ENCODE measurements at regions not wholly inside any gene's neighbourhood (a gene's known extent, or its start where the extent isn't known, plus 50 kb on each side); places are given as distances from the start of the nearest gene placed in this dataset.

DNA sequence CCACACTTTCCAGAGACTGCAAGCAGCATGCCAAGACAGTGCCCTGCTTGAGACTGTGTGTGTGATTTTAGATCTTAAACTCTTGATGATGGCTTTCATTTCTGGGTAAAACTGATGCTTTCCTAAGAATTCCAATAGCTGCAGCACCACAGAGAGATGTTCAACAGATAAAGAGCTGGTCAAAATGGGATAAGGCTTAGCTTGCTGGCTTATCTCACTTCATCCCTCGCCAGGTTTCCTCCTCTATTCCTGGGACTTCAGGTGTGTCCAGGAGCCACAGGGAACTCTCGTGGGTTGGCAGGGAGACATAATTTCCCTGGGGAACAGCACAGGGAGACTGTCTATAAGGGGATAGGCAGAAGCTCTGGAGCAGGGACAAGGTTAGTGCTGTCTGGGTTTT lies 137.3 kb downstream of the KCTD15 start:
- no peak for DNase-seq
- CTCF ChIA-PET, result interaction anchor here (1.8 kb wide), 1 partner anchor 22 kb away, joined by 4 read pairs; no protein-coding TSS in a partner anchor
- Mint-ChIP-seq H3K27ac (no peak overlapping the region), H3K27me3 (ENCODE audit: low read depth) (peaks cover 3% of the 10 kb centered on the region), H3K9me3 (peaks cover 10% of the 10 kb centered on the region), H3K4me3 (no peak overlapping the region), H3K36me3 (ENCODE audit: low read depth) (no peaks in the 10 kb centered on the region), H3K4me1 (ENCODE audit: low read depth) (no peaks in the 10 kb centered on the region)
- intact Hi-C loops (cut with micrococcal nuclease), result no loop called here

DNA sequence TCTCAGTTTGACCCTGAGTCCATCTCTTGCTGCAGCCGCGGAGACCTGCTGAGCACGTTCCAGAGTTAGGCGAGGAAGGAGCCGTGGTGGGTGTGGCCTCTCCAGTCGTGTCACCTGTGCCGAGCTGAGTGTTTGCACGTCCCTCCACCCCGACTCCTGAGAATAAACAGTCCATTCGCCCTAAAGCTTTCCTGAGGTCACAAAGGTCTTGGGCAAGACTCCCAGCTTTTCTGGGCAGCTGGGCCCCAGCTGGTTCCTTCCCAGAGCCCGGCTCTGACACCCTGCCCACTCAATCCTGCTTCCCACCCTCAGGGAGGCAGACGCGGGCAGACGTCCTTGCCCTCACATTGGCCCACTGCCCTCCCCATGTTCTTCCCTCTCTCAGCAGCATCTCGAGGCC lies 142.2 kb downstream of the KCTD15 start:
- Mint-ChIP-seq H3K27ac (no peak overlapping the region), H3K4me1 (ENCODE audit: low read depth) (no peaks in the 10 kb centered on the region), H3K36me3 (ENCODE audit: low read depth) (no peaks in the 10 kb centered on the region), H3K27me3 (ENCODE audit: low read depth) (peaks cover 5% of the 10 kb centered on the region), H3K9me3 (peaks cover 6% of the 10 kb centered on the region), H3K4me3 (no peak overlapping the region)
- intact Hi-C loops (cut with micrococcal nuclease), result no loop called here
- CTCF ChIA-PET, result no interaction called here
- no peak for DNase-seq

DNA sequence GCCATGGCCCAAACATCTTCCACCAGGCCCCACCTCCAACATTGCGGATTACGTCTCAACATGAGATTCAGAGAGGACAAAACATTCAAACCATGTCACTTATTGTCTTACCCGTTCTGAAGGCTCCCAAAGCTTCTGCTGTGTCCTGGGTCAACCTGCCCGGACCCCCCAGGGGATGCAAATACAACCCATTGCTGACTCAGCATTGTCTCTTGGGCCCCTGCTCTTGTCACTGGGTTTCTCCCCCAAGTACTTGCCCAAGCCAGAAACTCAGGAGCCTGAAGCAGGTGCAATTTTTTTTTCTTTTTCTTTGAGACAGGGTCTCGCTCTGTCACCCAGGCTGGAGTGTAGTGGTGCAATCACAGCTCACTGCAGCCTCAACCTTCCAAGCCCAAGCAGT lies 144.5 kb downstream of the KCTD15 start:
- DNase-seq, result no peak
- H3K4me3 Mint-ChIP-seq, result no peak overlapping the region
- no peak overlapping the region for H3K27ac Mint-ChIP-seq
- no peaks in the 10 kb centered on the region for H3K36me3 Mint-ChIP-seq (ENCODE audit: low read depth)
- no peaks in the 10 kb centered on the region for H3K4me1 Mint-ChIP-seq (ENCODE audit: low read depth)
- intact Hi-C loops (cut with micrococcal nuclease), result no loop called here
- H3K27me3 Mint-ChIP-seq (ENCODE audit: low read depth), result peaks cover 8% of the 10 kb centered on the region
- no peaks in the 10 kb centered on the region for H3K9me3 Mint-ChIP-seq
- CTCF ChIA-PET, result no interaction called here

DNA sequence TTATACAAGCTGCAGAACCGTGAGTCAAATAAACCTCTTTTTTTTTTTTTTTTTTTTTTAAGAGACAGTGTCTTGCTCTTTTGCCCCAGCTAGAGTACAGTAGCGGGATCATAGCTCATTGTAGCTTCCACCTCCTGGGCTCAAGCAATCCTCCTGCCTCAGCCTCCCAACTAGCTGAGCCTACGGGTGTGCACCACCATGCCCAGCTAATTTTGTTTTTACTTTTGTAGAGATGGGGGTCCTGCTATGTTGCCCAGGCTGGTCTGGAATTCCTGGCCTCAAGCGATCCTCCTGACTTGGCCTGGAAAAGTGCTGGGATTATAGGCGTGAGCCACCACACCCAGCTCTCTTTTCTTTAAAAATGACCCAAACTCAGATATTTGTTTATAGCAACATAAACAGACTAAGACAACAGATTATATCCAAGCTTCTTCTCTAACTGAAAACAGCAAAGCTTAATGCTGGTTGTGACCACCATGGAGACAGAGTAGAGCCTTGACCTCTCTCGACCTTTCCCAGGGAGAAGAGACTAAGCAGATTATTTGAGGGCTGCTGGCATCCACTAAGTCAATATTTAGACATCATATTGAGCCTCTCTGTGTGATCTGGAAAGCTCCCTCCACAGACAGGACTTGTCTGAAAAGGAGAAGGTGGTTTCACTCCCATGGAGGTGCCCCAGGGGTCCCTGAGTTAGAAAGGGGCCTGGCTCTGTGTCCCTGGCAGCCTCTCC lies 150.0 kb downstream of the KCTD15 start:
- intact Hi-C loops (cut with micrococcal nuclease), result no loop called here
- DNase-seq, result no peak
- Mint-ChIP-seq H3K27ac (no peak overlapping the region), H3K4me1 (ENCODE audit: low read depth) (no peaks in the 10 kb centered on the region), H3K4me3 (no peak overlapping the region), H3K9me3 (no peaks in the 10 kb centered on the region), H3K36me3 (ENCODE audit: low read depth) (no peaks in the 10 kb centered on the region), H3K27me3 (ENCODE audit: low read depth) (peaks cover 10% of the 10 kb centered on the region)
- CTCF ChIA-PET, result interaction anchor here (0.8 to 1.7 kb wide), 2 partner anchors 9 to 51 kb away, joined by 5 to 6 read pairs; no protein-coding TSS in a partner anchor

DNA sequence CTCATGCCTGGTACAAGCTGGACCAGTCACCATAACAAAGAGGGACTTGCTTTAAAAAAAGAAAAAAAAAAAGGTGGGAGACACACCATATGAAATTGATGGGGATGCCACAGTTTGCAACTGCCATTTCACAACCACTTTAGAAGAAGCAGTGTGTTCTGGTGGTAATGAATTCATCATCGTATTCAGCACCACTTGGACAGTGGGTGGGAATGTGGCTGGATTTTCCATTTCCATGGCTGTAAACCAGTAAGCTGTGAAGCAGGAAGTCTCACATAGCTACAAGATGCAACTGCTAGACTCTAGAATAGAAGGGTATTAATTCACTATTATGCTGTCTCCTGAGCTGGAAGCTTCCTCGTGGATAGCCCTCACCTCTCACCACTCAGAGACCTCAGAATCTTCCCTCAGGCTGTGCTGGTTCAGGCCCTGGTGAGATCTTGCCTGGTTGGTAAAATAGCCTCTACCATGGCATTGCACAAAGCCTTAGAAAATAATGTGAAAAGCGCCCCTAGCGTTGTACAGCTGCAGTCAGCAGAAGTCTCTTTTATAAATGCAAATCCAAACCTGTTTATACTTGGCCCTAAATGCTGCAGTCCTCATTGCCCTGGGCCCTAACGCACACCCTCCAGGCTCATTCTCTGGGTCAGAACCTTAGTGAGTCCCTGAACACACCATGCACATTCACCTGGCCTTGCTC lies 150.7 kb downstream of the KCTD15 start:
- intact Hi-C loops (cut with micrococcal nuclease), result no loop called here
- Mint-ChIP-seq H3K4me1 (ENCODE audit: low read depth) (no peaks in the 10 kb centered on the region), H3K27ac (no peak overlapping the region), H3K4me3 (no peak overlapping the region), H3K36me3 (ENCODE audit: low read depth) (no peaks in the 10 kb centered on the region), H3K27me3 (ENCODE audit: low read depth) (peaks cover 10% of the 10 kb centered on the region), H3K9me3 (no peaks in the 10 kb centered on the region)
- DNase-seq, result no peak
- CTCF ChIA-PET, result no interaction called here

DNA sequence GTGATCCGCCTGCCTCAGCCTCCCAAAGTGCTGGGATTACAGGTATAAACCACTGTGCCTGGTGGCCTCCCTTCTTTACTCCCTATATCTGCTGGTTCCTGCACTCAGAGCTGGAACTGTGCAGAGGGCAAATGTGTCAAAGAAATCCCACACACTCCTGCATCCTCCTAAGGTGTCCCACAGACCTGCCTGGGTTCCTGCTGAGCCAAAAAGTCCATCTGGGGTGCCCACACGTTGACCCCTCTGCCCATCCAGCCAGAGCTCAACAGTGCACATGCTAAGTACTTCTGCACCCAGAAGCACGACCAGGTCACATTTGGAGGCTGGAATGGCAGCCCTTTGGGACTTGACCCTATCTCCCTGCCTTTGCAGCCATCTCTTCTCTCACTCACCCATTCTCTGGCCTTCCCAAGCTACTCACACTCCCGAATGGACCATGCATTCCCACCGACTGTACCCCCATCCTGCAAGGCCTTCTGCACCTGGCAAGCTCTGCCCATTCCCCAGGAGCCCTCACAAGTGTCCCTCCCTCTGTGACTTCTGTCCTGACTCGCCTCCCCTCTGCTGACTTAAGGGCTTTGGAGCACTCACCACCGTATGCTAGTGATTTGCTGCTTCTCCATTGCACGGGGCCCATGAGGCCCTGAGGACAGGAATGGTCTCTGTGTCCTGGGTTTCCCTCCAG lies 152.1 kb downstream of the KCTD15 start:
- CTCF ChIA-PET, result interaction anchor here (0.6 kb wide), 1 partner anchor 18 kb away, joined by 3 read pairs; no protein-coding TSS in a partner anchor
- Mint-ChIP-seq H3K36me3 (ENCODE audit: low read depth) (no peaks in the 10 kb centered on the region), H3K27me3 (ENCODE audit: low read depth) (peaks cover 11% of the 10 kb centered on the region), H3K4me3 (no peak overlapping the region), H3K4me1 (ENCODE audit: low read depth) (no peaks in the 10 kb centered on the region), H3K27ac (no peak overlapping the region), H3K9me3 (no peaks in the 10 kb centered on the region)
- DNase-seq, result no peak
- intact Hi-C loops (cut with micrococcal nuclease), result no loop called here

DNA sequence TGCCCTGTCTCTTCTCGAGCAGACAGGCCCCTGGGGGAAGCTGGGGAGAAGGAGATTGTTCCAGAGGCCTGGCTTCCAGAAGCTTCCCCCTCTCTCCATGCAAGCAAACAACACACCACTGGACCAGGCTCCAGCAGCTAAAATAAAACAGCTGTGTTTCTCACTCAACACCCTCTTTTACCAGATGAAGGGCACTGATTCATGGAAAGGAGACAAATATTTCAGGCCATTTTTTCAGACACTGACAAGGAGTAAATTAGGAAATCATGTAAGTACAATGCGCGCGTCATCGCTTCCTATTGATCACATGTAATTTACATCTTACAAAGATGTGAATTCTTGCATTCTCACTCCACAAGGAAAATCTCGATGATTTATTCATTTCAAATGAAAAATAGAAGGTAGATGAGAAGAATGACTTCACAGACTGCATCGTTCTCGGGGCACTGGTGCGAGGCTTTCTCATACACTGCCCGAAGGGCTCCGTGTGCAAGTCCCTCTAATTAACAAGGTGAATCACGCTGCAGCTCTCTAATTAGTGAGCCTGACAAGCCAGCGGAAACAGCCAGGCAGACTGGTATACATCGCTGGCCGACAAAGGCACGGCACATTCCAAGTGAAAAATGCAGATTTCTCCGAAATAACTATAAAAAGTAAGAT lies 153.6 kb downstream of the KCTD15 start:
- H3K36me3 Mint-ChIP-seq (ENCODE audit: low read depth), result no peaks in the 10 kb centered on the region
- H3K4me1 Mint-ChIP-seq (ENCODE audit: low read depth), result no peaks in the 10 kb centered on the region
- H3K27ac Mint-ChIP-seq, result no peak overlapping the region
- CTCF ChIA-PET, result no interaction called here
- intact Hi-C loops (cut with micrococcal nuclease), result no loop called here
- peaks cover 9% of the 10 kb centered on the region for H3K27me3 Mint-ChIP-seq (ENCODE audit: low read depth)
- no peak overlapping the region for H3K4me3 Mint-ChIP-seq
- no peaks in the 10 kb centered on the region for H3K9me3 Mint-ChIP-seq
- DNase-seq, result no peak

DNA sequence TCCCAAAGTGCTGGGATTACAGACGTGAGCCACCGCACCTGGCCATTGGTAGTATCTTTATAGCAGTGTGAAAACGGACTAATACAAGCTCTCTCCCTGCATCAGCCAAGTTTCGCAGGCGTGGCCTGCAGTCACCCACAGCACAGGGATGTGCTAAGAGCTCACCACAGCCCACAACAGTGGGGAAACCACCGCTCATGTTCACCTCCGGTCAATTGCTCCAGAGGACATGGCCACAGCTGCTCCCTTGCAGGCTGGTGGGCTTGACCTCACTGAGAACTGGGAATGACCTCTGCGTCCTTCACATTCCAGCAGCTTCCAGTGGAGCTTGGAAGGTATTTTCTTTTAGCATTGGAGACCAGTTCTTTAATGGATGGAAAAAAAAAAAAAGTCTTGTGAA lies 156.4 kb downstream of the KCTD15 start:
- CTCF ChIA-PET, result no interaction called here
- Mint-ChIP-seq H3K36me3 (ENCODE audit: low read depth) (no peaks in the 10 kb centered on the region), H3K9me3 (no peaks in the 10 kb centered on the region), H3K4me3 (no peak overlapping the region), H3K27me3 (ENCODE audit: low read depth) (peaks cover 9% of the 10 kb centered on the region), H3K4me1 (ENCODE audit: low read depth) (no peaks in the 10 kb centered on the region), H3K27ac (no peak overlapping the region)
- no peak for DNase-seq
- intact Hi-C loops (cut with micrococcal nuclease), result no loop called here

DNA sequence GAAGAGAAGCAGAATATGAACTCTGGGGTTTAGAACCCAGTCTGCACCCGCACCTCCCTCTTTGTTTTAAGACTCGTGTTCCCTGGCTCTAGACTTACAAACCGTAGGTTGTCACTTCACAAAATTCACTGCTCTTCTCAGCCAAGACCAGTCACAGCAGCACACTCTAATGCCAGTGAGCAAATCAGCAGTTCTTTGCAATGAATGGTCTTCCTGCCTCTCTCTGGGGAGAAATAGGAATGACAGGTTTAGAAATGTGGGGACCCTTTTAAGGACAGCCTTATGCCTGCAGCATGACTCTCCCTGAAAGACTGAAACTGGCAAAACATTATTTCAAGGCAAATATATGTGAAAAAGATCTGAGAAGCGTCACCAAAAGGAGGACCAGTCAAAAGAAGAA lies 156.9 kb downstream of the KCTD15 start:
- Mint-ChIP-seq H3K36me3 (ENCODE audit: low read depth) (no peaks in the 10 kb centered on the region), H3K4me3 (no peak overlapping the region), H3K27ac (no peak overlapping the region), H3K4me1 (ENCODE audit: low read depth) (no peaks in the 10 kb centered on the region), H3K27me3 (ENCODE audit: low read depth) (peaks cover 9% of the 10 kb centered on the region), H3K9me3 (no peaks in the 10 kb centered on the region)
- intact Hi-C loops (cut with micrococcal nuclease), result no loop called here
- no peak for DNase-seq
- CTCF ChIA-PET, result no interaction called here

DNA sequence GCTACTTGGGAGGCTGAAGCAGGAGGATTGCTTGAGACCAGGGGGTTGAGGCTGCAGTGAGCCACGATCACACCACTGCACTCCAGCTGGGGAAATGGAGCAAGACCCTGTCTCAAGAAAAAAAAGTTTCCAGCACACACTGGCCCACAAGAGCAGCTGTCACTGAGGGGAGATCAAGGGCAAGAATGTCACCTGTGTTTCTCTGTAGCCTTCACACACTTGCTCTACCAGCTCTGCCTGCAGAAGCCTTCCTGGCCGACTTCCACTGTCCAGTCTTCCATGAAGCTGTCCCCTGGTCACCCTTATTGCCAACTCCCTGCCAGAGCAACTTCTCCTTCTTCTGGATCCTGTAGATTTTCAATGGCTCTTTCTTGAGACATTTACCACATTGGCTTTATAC lies 158.0 kb downstream of the KCTD15 start:
- H3K27ac Mint-ChIP-seq, result no peak overlapping the region
- no peaks in the 10 kb centered on the region for H3K36me3 Mint-ChIP-seq (ENCODE audit: low read depth)
- intact Hi-C loops (cut with micrococcal nuclease), result no loop called here
- H3K9me3 Mint-ChIP-seq, result no peaks in the 10 kb centered on the region
- no peak for DNase-seq
- H3K4me3 Mint-ChIP-seq, result no peak overlapping the region
- no peaks in the 10 kb centered on the region for H3K4me1 Mint-ChIP-seq (ENCODE audit: low read depth)
- CTCF ChIA-PET, result interaction anchor here (0.6 kb wide), 1 partner anchor 238 kb away, joined by 3 read pairs; no protein-coding TSS in a partner anchor
- H3K27me3 Mint-ChIP-seq (ENCODE audit: low read depth), result peaks cover 7% of the 10 kb centered on the region

DNA sequence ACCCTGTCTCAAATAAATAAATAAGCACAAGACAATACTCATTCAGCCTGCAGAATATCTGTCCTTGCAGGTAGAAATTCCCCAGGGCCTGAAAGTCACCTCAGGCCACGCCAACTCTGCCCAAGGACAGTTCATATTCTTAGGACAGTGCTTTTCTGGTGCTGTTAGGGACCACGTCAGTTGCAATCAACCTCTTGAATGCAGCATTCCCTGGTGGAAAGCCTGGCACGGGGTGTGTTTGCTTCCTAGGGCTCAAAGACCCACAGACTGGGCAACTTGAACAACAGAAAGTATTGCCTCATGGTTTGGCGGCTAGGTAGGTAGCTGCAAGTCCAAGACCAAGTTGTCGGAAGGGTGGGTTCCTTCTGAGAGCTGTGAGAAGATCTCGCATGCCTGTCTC lies 160.3 kb downstream of the KCTD15 start:
- Mint-ChIP-seq H3K4me3 (no peak overlapping the region), H3K27ac (no peak overlapping the region), H3K9me3 (no peaks in the 10 kb centered on the region), H3K4me1 (ENCODE audit: low read depth) (no peaks in the 10 kb centered on the region), H3K36me3 (ENCODE audit: low read depth) (no peaks in the 10 kb centered on the region), H3K27me3 (ENCODE audit: low read depth) (peaks cover 12% of the 10 kb centered on the region)
- CTCF ChIA-PET, result no interaction called here
- DNase-seq, result no peak
- intact Hi-C loops (cut with micrococcal nuclease), result no loop called here

DNA sequence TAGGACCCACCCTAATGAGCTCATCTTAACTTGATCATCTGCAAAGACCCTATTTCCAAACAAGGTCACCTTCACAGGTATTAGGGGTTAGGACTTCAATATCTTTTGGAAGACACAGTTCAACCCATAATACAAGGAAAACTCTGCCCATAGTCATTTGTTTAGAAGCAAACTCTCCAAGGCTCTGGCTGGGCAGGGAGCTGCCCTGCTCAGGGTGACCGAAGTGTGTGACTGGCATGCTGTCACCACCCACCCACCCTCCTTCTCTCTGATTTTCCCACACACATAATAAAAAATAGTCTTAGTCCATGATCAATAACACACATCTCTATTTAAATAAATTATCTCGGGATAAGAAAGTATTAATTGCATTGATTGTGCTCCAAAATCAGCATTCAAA lies 161.1 kb downstream of the KCTD15 start:
- H3K4me3 Mint-ChIP-seq, result no peak overlapping the region
- intact Hi-C loops (cut with micrococcal nuclease), result no loop called here
- H3K27me3 Mint-ChIP-seq (ENCODE audit: low read depth), result peaks cover 10% of the 10 kb centered on the region
- no peaks in the 10 kb centered on the region for H3K4me1 Mint-ChIP-seq (ENCODE audit: low read depth)
- no peaks in the 10 kb centered on the region for H3K36me3 Mint-ChIP-seq (ENCODE audit: low read depth)
- no peak for DNase-seq
- no peak overlapping the region for H3K27ac Mint-ChIP-seq
- CTCF ChIA-PET, result no interaction called here
- H3K9me3 Mint-ChIP-seq, result no peaks in the 10 kb centered on the region
